ENCODE measurements at regions not wholly inside any gene's neighbourhood (a gene's known extent, or its start where the extent isn't known, plus 50 kb on each side); places are given as distances from the start of the nearest gene placed in this dataset.

GRCh38 chr5:89493414-89493813 lies 610.4 kb upstream of the MEF2C start:
- Histone ChIP-seq H3K4me3 (no peak overlapping the region), H3K36me3 (replicated peaks in 1 of 2; ENCODE audit: insufficient read depth in 1 of 2, low read depth in 2 of 2) (no peaks in the 10 kb centered on the region), H3K9me3 (no peaks in the 10 kb centered on the region), H3K4me1 (no peaks in the 10 kb centered on the region), H3K27me3 (no peaks in the 10 kb centered on the region), H3K27ac (no peak overlapping the region)
- 96 to 100% methylated on average over 1 of the region's 1 CpG for WGBS, 2 donors
- DNase-seq, result no peak
- intact Hi-C loops (cut with DNase I), result no loop called here
- no peak for TF ChIP-seq CTCF (IDR thresholded peaks at IDR 0.05)
- no peak for TF ChIP-seq POLR2A (IDR thresholded peaks at IDR 0.05)
- no peak for ATAC-seq

GRCh38 chr5:89484962-89485361 lies 602.0 kb upstream of the MEF2C start:
- no peak overlapping the region for H3K4me3 ChIP-seq
- intact Hi-C loops (cut with DNase I), result no loop called here
- no peaks in the 10 kb centered on the region for H3K27me3 ChIP-seq
- H3K27ac ChIP-seq, result no peak overlapping the region
- H3K9me3 ChIP-seq, result no peaks in the 10 kb centered on the region
- no peak for DNase-seq
- 87 to 97% methylated on average over 1 of the region's 1 CpG for WGBS, 2 donors
- H3K36me3 ChIP-seq (replicated peaks in 1 of 2; ENCODE audit: insufficient read depth in 1 of 2, low read depth in 2 of 2), result no peaks in the 10 kb centered on the region
- no peaks in the 10 kb centered on the region for H3K4me1 ChIP-seq
- TF ChIP-seq CTCF (IDR thresholded peaks at IDR 0.05), result no peak
- no peak for TF ChIP-seq POLR2A (IDR thresholded peaks at IDR 0.05)
- no peak for ATAC-seq

- WGBS, 2 donors, result 83 to 89% methylated on average over 1 of the region's 1 CpG
- no peak for ATAC-seq
- Histone ChIP-seq H3K9me3 (no peaks in the 10 kb centered on the region), H3K36me3 (replicated peaks in 1 of 2; ENCODE audit: insufficient read depth in 1 of 2, low read depth in 2 of 2) (no peaks in the 10 kb centered on the region), H3K27me3 (peaks cover 0 to 4% of the 10 kb centered on the region in 2 donors), H3K4me3 (no peak overlapping the region), H3K4me1 (no peaks in the 10 kb centered on the region), H3K27ac (no peak overlapping the region)
- DNase-seq, result no peak
- TF ChIP-seq CTCF (IDR thresholded peaks at IDR 0.05) (no peak), POLR2A (IDR thresholded peaks at IDR 0.05) (no peak)
- intact Hi-C loops (cut with DNase I), result no loop called here
Measured at GRCh38 chr5:89480406-89481007, 597.5 kb upstream of the MEF2C start.

GRCh38 chr5:89478851-89479250 lies 595.9 kb upstream of the MEF2C start:
- intact Hi-C loops (cut with DNase I), result no loop called here
- Histone ChIP-seq H3K4me1 (no peaks in the 10 kb centered on the region), H3K27ac (no peak overlapping the region), H3K4me3 (no peak overlapping the region), H3K36me3 (replicated peaks in 1 of 2; ENCODE audit: insufficient read depth in 1 of 2, low read depth in 2 of 2) (no peaks in the 10 kb centered on the region), H3K27me3 (peaks cover 0 to 4% of the 10 kb centered on the region in 2 donors), H3K9me3 (no peaks in the 10 kb centered on the region)
- ATAC-seq (no peak), DNase-seq (no peak)
- 85 to 94% methylated on average over 1 of the region's 1 CpG for WGBS, 2 donors
- TF ChIP-seq POLR2A (IDR thresholded peaks at IDR 0.05) (no peak), CTCF (IDR thresholded peaks at IDR 0.05) (no peak)

- Histone ChIP-seq H3K4me3 (no peak overlapping the region), H3K4me1 (no peaks in the 10 kb centered on the region), H3K27me3 (peaks cover 0 to 4% of the 10 kb centered on the region in 2 donors), H3K9me3 (no peaks in the 10 kb centered on the region), H3K36me3 (replicated peaks in 1 of 2; ENCODE audit: insufficient read depth in 1 of 2, low read depth in 2 of 2) (no peaks in the 10 kb centered on the region), H3K27ac (no peak overlapping the region)
- intact Hi-C loops (cut with DNase I), result no loop called here
- TF ChIP-seq POLR2A (IDR thresholded peaks at IDR 0.05) (no peak), CTCF (IDR thresholded peaks at IDR 0.05) (no peak)
- ATAC-seq, result no peak
- no peak for DNase-seq
- 54 to 68% methylated on average over 3 of the region's 3 CpGs for WGBS, 2 donors
Measured at GRCh38 chr5:89473196-89473595, 590.2 kb upstream of the MEF2C start.
